ENCODE measurements at regions not wholly inside any gene's neighbourhood (a gene's known extent, or its start where the extent isn't known, plus 50 kb on each side); places are given as distances from the start of the nearest gene placed in this dataset.

DNA sequence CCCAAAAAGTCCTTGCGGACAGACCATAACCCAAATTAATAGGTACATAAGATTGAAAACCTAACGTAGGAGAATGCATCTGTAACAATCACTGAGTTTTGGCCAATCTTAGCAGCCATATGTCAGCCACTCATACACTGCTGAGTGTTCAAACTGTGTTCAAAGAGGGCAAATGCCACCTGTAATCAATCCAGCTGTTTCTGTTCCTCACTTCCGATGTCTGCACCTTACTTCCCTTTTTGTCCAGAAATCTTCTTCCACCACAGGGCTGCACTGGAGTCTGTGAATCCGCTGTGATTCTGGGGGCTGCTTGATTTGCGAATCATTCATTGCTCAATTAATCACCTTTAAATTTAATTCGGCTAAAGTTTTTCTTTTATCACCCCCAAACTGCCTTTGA is 263.9 kb downstream of the ICE1 start:
- FAIRE-seq: no peak
- TF ChIP-seq, protein P1, sequence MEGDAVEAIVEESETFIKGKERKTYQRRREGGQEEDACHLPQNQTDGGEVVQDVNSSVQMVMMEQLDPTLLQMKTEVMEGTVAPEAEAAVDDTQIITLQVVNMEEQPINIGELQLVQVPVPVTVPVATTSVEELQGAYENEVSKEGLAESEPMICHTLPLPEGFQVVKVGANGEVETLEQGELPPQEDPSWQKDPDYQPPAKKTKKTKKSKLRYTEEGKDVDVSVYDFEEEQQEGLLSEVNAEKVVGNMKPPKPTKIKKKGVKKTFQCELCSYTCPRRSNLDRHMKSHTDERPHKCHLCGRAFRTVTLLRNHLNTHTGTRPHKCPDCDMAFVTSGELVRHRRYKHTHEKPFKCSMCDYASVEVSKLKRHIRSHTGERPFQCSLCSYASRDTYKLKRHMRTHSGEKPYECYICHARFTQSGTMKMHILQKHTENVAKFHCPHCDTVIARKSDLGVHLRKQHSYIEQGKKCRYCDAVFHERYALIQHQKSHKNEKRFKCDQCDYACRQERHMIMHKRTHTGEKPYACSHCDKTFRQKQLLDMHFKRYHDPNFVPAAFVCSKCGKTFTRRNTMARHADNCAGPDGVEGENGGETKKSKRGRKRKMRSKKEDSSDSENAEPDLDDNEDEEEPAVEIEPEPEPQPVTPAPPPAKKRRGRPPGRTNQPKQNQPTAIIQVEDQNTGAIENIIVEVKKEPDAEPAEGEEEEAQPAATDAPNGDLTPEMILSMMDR (IDR thresholded peaks at IDR 0.05; ENCODE audit: borderline replicate concordance, extremely low read depth, insufficient read depth): no peak
- H3K4me3 ChIP-seq (ENCODE audit: low read length in 3 of 3): no peak overlapping the region
- H3K27ac ChIP-seq (ENCODE audit: low read depth in 2 of 2, low read length in 2 of 2): no peak overlapping the region
- no peaks in the 10 kb centered on the region for H3K36me3 ChIP-seq (ENCODE audit: control insufficient read depth in 2 of 3, insufficient read depth in 3 of 3, low read length in 3 of 3)
- H3K9me3 ChIP-seq (ENCODE audit: control insufficient read depth in 2 of 3, insufficient read depth in 1 of 3, low read length in 3 of 3): peaks cover 0 to 6% (median 0%) of the 10 kb centered on the region in 3 donors
- H3K27me3 ChIP-seq (ENCODE audit: control insufficient read depth, insufficient read depth, low read length): no peaks in the 10 kb centered on the region
- peaks cover 0 to 5% (median 0%) of the 10 kb centered on the region in 3 donors for H3K4me1 ChIP-seq (ENCODE audit: control insufficient read depth in 2 of 3, insufficient read depth in 2 of 3, low read depth in 1 of 3, low read length in 3 of 3)
- H3K9ac ChIP-seq (ENCODE audit: low read length in 3 of 3): no peak overlapping the region
- no peak for DNase-seq
- intact Hi-C loops (cut with DNase I): no loop called here

- no peaks in the 10 kb centered on the region for H3K27me3 ChIP-seq (ENCODE audit: control insufficient read depth, insufficient read depth, low read length)
- DNase-seq: no peak
- no peak overlapping the region for H3K9ac ChIP-seq (ENCODE audit: low read length in 3 of 3)
- peaks cover 0 to 6% (median 0%) of the 10 kb centered on the region in 3 donors for H3K9me3 ChIP-seq (ENCODE audit: control insufficient read depth in 2 of 3, insufficient read depth in 1 of 3, low read length in 3 of 3)
- no peak overlapping the region for H3K27ac ChIP-seq (ENCODE audit: low read depth in 2 of 2, low read length in 2 of 2)
- FAIRE-seq: no peak
- no peaks in the 10 kb centered on the region for H3K36me3 ChIP-seq (ENCODE audit: control insufficient read depth in 2 of 3, insufficient read depth in 3 of 3, low read length in 3 of 3)
- no peak overlapping the region for H3K4me3 ChIP-seq (ENCODE audit: low read length in 3 of 3)
- intact Hi-C loops (cut with DNase I): no loop called here
- TF ChIP-seq, protein P1 (IDR thresholded peaks at IDR 0.05; ENCODE audit: borderline replicate concordance, extremely low read depth, insufficient read depth): no peak
- H3K4me1 ChIP-seq (ENCODE audit: control insufficient read depth in 2 of 3, insufficient read depth in 2 of 3, low read depth in 1 of 3, low read length in 3 of 3): peaks cover 0 to 5% (median 0%) of the 10 kb centered on the region in 3 donors
These were observed 263.3 kb downstream of the ICE1 start for GRCh38 chr5:5685737-5686136.

DNA sequence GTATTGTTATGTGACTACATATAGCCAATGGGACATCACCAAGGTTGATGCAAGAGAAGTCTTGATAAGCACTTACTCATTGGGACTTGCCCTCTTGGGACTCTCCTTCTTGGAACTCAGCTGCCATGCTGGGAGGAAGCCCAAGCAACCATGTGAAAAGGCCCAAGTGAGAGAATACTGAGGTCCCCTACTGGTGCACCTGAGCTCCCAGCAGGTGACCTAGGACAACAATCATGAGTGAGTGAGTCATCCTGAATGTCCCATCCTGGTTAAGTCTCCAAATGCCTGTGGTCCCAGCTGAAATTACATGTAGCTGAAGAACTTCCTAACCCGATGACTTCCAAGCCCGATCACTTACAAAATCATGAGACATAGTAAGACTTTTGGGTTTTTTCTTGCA is 260.7 kb downstream of the ICE1 start:
- no peak for FAIRE-seq
- intact Hi-C loops (cut with DNase I): no loop called here
- Histone ChIP-seq H3K4me1 (ENCODE audit: control insufficient read depth in 2 of 3, insufficient read depth in 2 of 3, low read depth in 1 of 3, low read length in 3 of 3) (no peaks in the 10 kb centered on the region), H3K4me3 (ENCODE audit: low read length in 3 of 3) (no peak overlapping the region), H3K36me3 (ENCODE audit: control insufficient read depth in 2 of 3, insufficient read depth in 3 of 3, low read length in 3 of 3) (no peaks in the 10 kb centered on the region), H3K27ac (ENCODE audit: low read depth in 2 of 2, low read length in 2 of 2) (no peak overlapping the region), H3K9me3 (ENCODE audit: control insufficient read depth in 2 of 3, insufficient read depth in 1 of 3, low read length in 3 of 3) (peaks cover 0 to 6% (median 0%) of the 10 kb centered on the region in 3 donors), H3K27me3 (ENCODE audit: control insufficient read depth, insufficient read depth, low read length) (no peaks in the 10 kb centered on the region), H3K9ac (ENCODE audit: low read length in 3 of 3) (no peak overlapping the region)
- TF ChIP-seq, protein P1 (IDR thresholded peaks at IDR 0.05; ENCODE audit: borderline replicate concordance, extremely low read depth, insufficient read depth): no peak
- no peak for DNase-seq

DNA sequence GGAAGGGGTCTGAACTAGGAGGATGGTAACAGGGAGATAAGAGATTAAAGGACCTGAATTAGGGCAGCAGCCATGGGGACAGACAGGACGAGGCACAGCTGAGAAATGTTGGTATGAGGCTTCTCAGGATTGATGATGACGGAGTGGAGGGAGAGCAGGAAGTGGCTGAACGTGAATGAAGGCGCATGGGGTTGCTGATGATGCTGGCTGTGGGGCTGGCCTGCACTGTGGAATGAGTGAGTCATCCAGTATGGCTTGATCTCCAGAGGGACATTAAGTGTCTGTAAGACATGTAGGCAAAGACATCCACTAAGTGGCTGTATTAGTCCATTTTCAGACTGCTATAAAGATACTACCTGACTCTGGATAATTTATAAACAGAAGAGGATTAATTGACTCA is 256.4 kb downstream of the ICE1 start:
- FAIRE-seq: no peak
- Histone ChIP-seq H3K27ac (ENCODE audit: low read depth in 2 of 2, low read length in 2 of 2) (peak overlapping the region; percentile 40), H3K9me3 (ENCODE audit: control insufficient read depth in 2 of 3, insufficient read depth in 1 of 3, low read length in 3 of 3) (peaks cover 0 to 6% (median 4%) of the 10 kb centered on the region in 3 donors), H3K36me3 (ENCODE audit: control insufficient read depth in 2 of 3, insufficient read depth in 3 of 3, low read length in 3 of 3) (no peaks in the 10 kb centered on the region), H3K9ac (ENCODE audit: low read length in 3 of 3) (no peak overlapping the region), H3K4me1 (ENCODE audit: control insufficient read depth in 2 of 3, insufficient read depth in 2 of 3, low read depth in 1 of 3, low read length in 3 of 3) (peaks cover 0 to 6% (median 0%) of the 10 kb centered on the region in 3 donors), H3K4me3 (ENCODE audit: low read length in 3 of 3) (no peak overlapping the region), H3K27me3 (ENCODE audit: control insufficient read depth, insufficient read depth, low read length) (peaks cover 2% of the 10 kb centered on the region)
- TF ChIP-seq, protein P1 (IDR thresholded peaks at IDR 0.05; ENCODE audit: borderline replicate concordance, extremely low read depth, insufficient read depth): no peak
- DNase-seq: peak in 2 of 5 donors; percentile 12 to 85
- intact Hi-C loops (cut with DNase I): no loop called here
